ENCODE measurements at regions not wholly inside any gene's neighbourhood (a gene's known extent, or its start where the extent isn't known, plus 50 kb on each side); places are given as distances from the start of the nearest gene placed in this dataset.
"Not testable (repeated sequence)": the region's sequence is repeated elsewhere in the genome, so short reads cannot be mapped to it uniquely, and the experiment has no call there.

DNA sequence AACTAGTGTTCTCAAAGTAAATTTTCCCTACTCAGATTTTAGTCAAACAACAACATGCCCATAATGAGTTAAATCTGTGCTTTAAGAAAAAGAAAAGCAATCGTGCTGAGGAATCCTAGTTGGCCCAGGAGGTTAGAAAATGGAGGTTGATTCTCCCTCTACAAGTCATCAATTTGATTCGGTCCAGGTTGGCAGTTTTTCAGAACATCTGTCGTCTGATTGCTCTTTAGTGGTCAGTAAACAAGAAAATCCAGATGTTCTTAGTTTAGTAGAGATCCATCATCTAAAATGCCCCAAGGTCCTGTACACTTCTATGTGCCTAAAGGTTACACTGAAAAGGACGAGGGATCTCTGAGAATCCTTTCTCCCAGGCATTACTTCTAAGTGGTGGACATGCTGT lies 659.2 kb downstream of the MTRR start:
- H3K4me3 ChIP-seq (ENCODE audit: low read length) = no peak overlapping the region
- no peaks in the 10 kb centered on the region for H3K4me1 ChIP-seq (ENCODE audit: control insufficient read depth, insufficient read depth, low read length)
- H3K27ac ChIP-seq (ENCODE audit: low read depth, low read length) = no peak overlapping the region
- H3K36me3 ChIP-seq (ENCODE audit: control insufficient read depth, insufficient read depth, low read length) = no peaks in the 10 kb centered on the region
- no peaks in the 10 kb centered on the region for H3K27me3 ChIP-seq (ENCODE audit: control insufficient read depth, insufficient read depth, low read length)
- no peak overlapping the region for H3K9ac ChIP-seq (ENCODE audit: low read length)

- H3K4me3 ChIP-seq (ENCODE audit: low read length) = no peak overlapping the region
- no peak overlapping the region for H3K9ac ChIP-seq (ENCODE audit: low read length)
- H3K4me1 ChIP-seq (ENCODE audit: control insufficient read depth, insufficient read depth, low read length) = no peaks in the 10 kb centered on the region
- H3K27ac ChIP-seq (ENCODE audit: low read depth, low read length) = no peak overlapping the region
- H3K36me3 ChIP-seq (ENCODE audit: control insufficient read depth, insufficient read depth, low read length) = no peaks in the 10 kb centered on the region
- no peaks in the 10 kb centered on the region for H3K27me3 ChIP-seq (ENCODE audit: control insufficient read depth, insufficient read depth, low read length)
These were observed 669.9 kb downstream of the MTRR start for GRCh38 chr5:8538821-8539220.

- Histone ChIP-seq H3K27me3 (ENCODE audit: control insufficient read depth, insufficient read depth, low read length) (no peaks in the 10 kb centered on the region), H3K27ac (ENCODE audit: low read depth, low read length) (no peak overlapping the region), H3K4me3 (ENCODE audit: low read length) (no peak overlapping the region), H3K36me3 (ENCODE audit: control insufficient read depth, insufficient read depth, low read length) (no peaks in the 10 kb centered on the region), H3K9ac (ENCODE audit: low read length) (no peak overlapping the region), H3K4me1 (ENCODE audit: control insufficient read depth, insufficient read depth, low read length) (no peaks in the 10 kb centered on the region)
These were observed 671.4 kb downstream of the MTRR start for GRCh38 chr5:8540317-8540716.

DNA sequence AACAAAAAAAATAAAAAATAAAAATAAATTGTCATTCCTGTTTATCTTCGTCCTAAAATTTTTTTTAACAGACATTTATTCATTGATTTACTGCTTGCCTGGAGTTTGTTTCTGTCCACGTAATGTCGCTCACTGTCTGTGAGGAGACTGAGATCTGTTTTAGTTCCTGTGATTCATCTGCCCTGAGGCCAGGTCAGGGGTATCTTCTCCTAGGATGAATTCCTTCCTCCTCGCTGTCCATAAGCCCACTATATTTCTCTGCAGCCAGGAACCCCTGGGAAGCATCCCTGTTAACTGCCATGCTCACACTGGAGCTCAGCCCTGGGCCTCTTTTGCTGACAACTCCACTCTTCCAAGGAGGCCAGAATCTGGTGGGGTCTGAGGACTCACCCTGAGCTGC lies 682.0 kb downstream of the MTRR start:
- no peaks in the 10 kb centered on the region for H3K27me3 ChIP-seq (ENCODE audit: control insufficient read depth, insufficient read depth, low read length)
- no peak overlapping the region for H3K27ac ChIP-seq (ENCODE audit: low read depth, low read length)
- H3K36me3 ChIP-seq (ENCODE audit: control insufficient read depth, insufficient read depth, low read length) = no peaks in the 10 kb centered on the region
- no peaks in the 10 kb centered on the region for H3K4me1 ChIP-seq (ENCODE audit: control insufficient read depth, insufficient read depth, low read length)
- no peak overlapping the region for H3K4me3 ChIP-seq (ENCODE audit: low read length)
- no peak overlapping the region for H3K9ac ChIP-seq (ENCODE audit: low read length)

DNA sequence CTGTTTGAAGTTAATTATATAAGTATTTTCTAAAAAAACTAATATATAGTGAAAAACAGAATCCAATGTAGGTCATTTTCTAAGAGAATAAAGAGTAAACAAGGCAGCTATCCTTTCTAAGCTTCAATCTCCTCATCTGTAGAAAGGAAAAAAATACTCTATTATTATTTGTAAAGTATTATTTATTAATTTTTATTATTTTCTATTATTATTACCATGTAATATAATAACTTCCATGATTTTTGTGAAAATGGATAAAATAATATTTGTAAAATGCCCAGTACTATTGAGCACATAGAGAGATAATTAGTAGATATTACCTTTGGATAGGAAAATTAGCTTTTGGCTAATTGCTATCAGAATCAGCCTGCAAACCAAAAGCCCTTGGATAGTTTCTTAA lies 684.4 kb downstream of the MTRR start:
- no peaks in the 10 kb centered on the region for H3K36me3 ChIP-seq (ENCODE audit: control insufficient read depth, insufficient read depth, low read length)
- no peak overlapping the region for H3K4me3 ChIP-seq (ENCODE audit: low read length)
- no peaks in the 10 kb centered on the region for H3K27me3 ChIP-seq (ENCODE audit: control insufficient read depth, insufficient read depth, low read length)
- no peak overlapping the region for H3K27ac ChIP-seq (ENCODE audit: low read depth, low read length)
- no peak overlapping the region for H3K9ac ChIP-seq (ENCODE audit: low read length)
- H3K4me1 ChIP-seq (ENCODE audit: control insufficient read depth, insufficient read depth, low read length) = no peaks in the 10 kb centered on the region

GRCh38 chr5:8557728-8558127 lies 688.8 kb downstream of the MTRR start:
- Histone ChIP-seq H3K27me3 (ENCODE audit: control insufficient read depth, insufficient read depth, low read length) (no peaks in the 10 kb centered on the region), H3K36me3 (ENCODE audit: control insufficient read depth, insufficient read depth, low read length) (no peaks in the 10 kb centered on the region), H3K4me1 (ENCODE audit: control insufficient read depth, insufficient read depth, low read length) (no peaks in the 10 kb centered on the region), H3K4me3 (ENCODE audit: low read length) (no peak overlapping the region), H3K9ac (ENCODE audit: low read length) (no peak overlapping the region), H3K27ac (ENCODE audit: low read depth, low read length) (no peak overlapping the region)

DNA sequence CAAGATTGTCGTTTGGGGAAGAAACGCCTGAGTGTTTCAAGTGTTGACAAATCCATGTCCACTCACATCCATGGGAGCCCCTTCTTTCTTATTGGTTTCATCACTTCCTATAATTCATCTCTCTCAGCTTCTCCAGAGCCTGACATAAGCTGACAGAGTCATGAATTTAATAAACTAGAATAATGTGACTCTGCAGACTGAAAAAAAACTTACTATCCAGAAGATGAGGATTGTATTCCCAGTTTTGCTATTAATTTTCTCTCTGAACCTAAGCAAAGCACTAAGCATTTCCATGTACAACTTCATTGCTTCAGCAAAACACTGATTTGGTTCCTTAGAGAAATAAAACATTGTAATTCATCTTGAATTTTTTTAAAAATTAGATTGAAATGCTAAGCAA lies 691.8 kb downstream of the MTRR start:
- H3K27me3 ChIP-seq (ENCODE audit: control insufficient read depth, insufficient read depth, low read length) = no peaks in the 10 kb centered on the region
- no peak overlapping the region for H3K9ac ChIP-seq (ENCODE audit: low read length)
- H3K4me1 ChIP-seq (ENCODE audit: control insufficient read depth, insufficient read depth, low read length) = no peaks in the 10 kb centered on the region
- H3K36me3 ChIP-seq (ENCODE audit: control insufficient read depth, insufficient read depth, low read length) = no peaks in the 10 kb centered on the region
- no peak overlapping the region for H3K4me3 ChIP-seq (ENCODE audit: low read length)
- H3K27ac ChIP-seq (ENCODE audit: low read depth, low read length) = no peak overlapping the region

- H3K36me3 ChIP-seq (ENCODE audit: control insufficient read depth, insufficient read depth, low read length) = no peaks in the 10 kb centered on the region
- no peak overlapping the region for H3K27ac ChIP-seq (ENCODE audit: low read depth, low read length)
- no peak overlapping the region for H3K9ac ChIP-seq (ENCODE audit: low read length)
- no peaks in the 10 kb centered on the region for H3K4me1 ChIP-seq (ENCODE audit: control insufficient read depth, insufficient read depth, low read length)
- H3K4me3 ChIP-seq (ENCODE audit: low read length) = no peak overlapping the region
- no peaks in the 10 kb centered on the region for H3K27me3 ChIP-seq (ENCODE audit: control insufficient read depth, insufficient read depth, low read length)
These were observed 692.4 kb downstream of the MTRR start for GRCh38 chr5:8561224-8561840.

- H3K36me3 ChIP-seq (ENCODE audit: control insufficient read depth, insufficient read depth, low read length) = no peaks in the 10 kb centered on the region
- H3K4me3 ChIP-seq (ENCODE audit: low read length) = no peak overlapping the region
- H3K27me3 ChIP-seq (ENCODE audit: control insufficient read depth, insufficient read depth, low read length) = no peaks in the 10 kb centered on the region
- no peaks in the 10 kb centered on the region for H3K4me1 ChIP-seq (ENCODE audit: control insufficient read depth, insufficient read depth, low read length)
- no peak overlapping the region for H3K27ac ChIP-seq (ENCODE audit: low read depth, low read length)
- H3K9ac ChIP-seq (ENCODE audit: low read length) = no peak overlapping the region
These were observed 692.9 kb downstream of the MTRR start for GRCh38 chr5:8561854-8562253.

DNA sequence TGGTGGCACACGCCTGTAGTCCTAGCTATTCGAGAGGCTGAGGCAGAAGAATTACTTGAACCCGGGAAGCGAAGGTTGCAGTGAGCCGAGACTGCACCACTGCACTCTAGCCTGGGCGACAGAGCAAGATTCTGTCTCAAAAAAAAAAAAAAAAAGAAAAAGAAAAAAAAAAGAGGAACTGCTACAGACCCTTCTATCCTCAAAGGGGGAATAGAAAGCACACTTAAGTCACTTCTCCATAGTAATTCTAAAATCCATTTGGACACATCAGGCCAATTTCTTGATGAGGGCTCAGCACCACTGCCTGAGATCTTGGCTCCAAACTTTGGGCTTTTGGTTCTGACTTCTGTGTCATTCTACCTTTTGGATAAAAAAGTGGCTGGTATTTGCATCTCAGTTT lies 694.6 kb downstream of the MTRR start:
- H3K4me3 ChIP-seq (ENCODE audit: low read length); H3K4me1 ChIP-seq (ENCODE audit: control insufficient read depth, insufficient read depth, low read length); H3K27ac ChIP-seq (ENCODE audit: low read depth, low read length); H3K36me3 ChIP-seq (ENCODE audit: control insufficient read depth, insufficient read depth, low read length); H3K27me3 ChIP-seq (ENCODE audit: control insufficient read depth, insufficient read depth, low read length); H3K9ac ChIP-seq (ENCODE audit: low read length): not testable (repeated sequence)

- H3K36me3 ChIP-seq (ENCODE audit: control insufficient read depth, insufficient read depth, low read length) = no peaks in the 10 kb centered on the region
- H3K4me3 ChIP-seq (ENCODE audit: low read length) = no peak overlapping the region
- H3K27ac ChIP-seq (ENCODE audit: low read depth, low read length) = no peak overlapping the region
- no peaks in the 10 kb centered on the region for H3K4me1 ChIP-seq (ENCODE audit: control insufficient read depth, insufficient read depth, low read length)
- no peak overlapping the region for H3K9ac ChIP-seq (ENCODE audit: low read length)
- no peaks in the 10 kb centered on the region for H3K27me3 ChIP-seq (ENCODE audit: control insufficient read depth, insufficient read depth, low read length)
These were observed 699.9 kb downstream of the MTRR start for GRCh38 chr5:8568858-8569257.

DNA sequence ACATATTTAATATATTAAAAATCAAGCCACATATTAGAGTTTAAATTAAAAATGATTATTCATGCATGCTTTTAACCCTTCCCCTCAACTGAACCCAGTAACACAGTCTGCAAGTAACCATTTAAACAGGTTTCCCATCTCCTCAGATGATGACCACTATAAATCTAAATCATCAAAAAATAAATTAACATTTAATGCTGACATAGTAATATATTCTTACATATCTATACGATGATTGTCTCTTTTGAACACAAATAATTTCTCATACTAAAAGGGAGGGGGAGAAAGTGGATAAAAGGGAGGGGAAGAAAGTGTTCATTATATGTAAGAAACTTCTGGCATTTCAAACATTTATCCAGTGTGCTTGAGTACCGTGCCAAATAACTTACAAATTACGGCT lies 701.6 kb downstream of the MTRR start:
- H3K9ac ChIP-seq (ENCODE audit: low read length) = no peak overlapping the region

GRCh38 chr5:8576178-8576577 lies 707.2 kb downstream of the MTRR start:
- no peak overlapping the region for H3K4me3 ChIP-seq (ENCODE audit: low read length)
- no peaks in the 10 kb centered on the region for H3K27me3 ChIP-seq (ENCODE audit: control insufficient read depth, insufficient read depth, low read length)
- H3K9ac ChIP-seq (ENCODE audit: low read length) = no peak overlapping the region
- no peaks in the 10 kb centered on the region for H3K36me3 ChIP-seq (ENCODE audit: control insufficient read depth, insufficient read depth, low read length)
- H3K27ac ChIP-seq (ENCODE audit: low read depth, low read length) = no peak overlapping the region
- H3K4me1 ChIP-seq (ENCODE audit: control insufficient read depth, insufficient read depth, low read length) = no peaks in the 10 kb centered on the region

More for the DNA sequence above, 701.6 kb downstream of the MTRR start:
- Histone ChIP-seq H3K4me3 (ENCODE audit: low read length) (no peak overlapping the region), H3K27ac (ENCODE audit: low read depth, low read length) (no peak overlapping the region), H3K36me3 (ENCODE audit: control insufficient read depth, insufficient read depth, low read length) (no peaks in the 10 kb centered on the region), H3K4me1 (ENCODE audit: control insufficient read depth, insufficient read depth, low read length) (no peaks in the 10 kb centered on the region), H3K27me3 (ENCODE audit: control insufficient read depth, insufficient read depth, low read length) (no peaks in the 10 kb centered on the region)
